HG02610 (cell line): ENCODE measurements at regions not wholly inside any gene's neighbourhood (a gene's known extent, or its start where the extent isn't known, plus 50 kb on each side); places are given as distances from the start of the nearest gene placed in this dataset.
"Not testable (repeated sequence)": the region's sequence is repeated elsewhere in the genome, so short reads cannot be mapped to it uniquely, and the experiment has no call there.

ENCODE experiments used
- ATAC-seq: cut with Tn5 transposase; IDR thresholded peaks from one replicate; pipeline ENCODE4 v1.9.1; 2021; ENCODE audit warnings: mild to moderate bottlenecking, moderate library complexity; ENCODE audit not compliant: unreplicated experiment

DNA sequence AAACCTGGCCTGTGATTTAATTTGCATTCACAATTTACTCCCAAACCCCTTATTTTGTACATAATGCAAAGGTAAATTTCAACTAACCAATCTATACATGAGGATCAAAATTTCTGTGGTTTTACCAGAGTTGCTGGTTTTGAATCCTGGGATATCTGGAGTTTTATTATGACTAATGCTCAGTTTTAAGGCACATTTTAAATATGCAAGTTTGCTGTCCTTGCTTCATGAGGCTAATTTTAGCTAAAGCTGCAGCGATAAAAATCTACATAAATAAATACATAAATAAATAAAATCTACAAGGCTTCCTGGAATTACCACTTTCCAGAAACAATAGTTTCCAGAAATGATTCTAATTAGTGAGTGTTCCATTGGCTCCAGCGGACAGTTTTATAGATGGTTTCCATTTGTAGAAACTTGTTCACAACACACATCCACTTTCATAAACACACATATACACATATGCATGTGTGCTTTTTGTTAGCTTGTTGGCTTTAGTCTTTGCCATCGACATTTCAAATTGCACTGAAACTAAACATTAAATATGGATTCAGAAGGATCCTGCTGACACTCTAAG is 339.5 kb upstream of the NRP1 start:
- ATAC-seq = no peak

GRCh38 chr10:33669904-33670303 is 335.4 kb upstream of the NRP1 start:
- ATAC-seq = no peak

GRCh38 chr10:33666686-33667480 is 332.4 kb upstream of the NRP1 start:
- ATAC-seq = no peak

GRCh38 chr10:33665501-33665900 is 331.0 kb upstream of the NRP1 start:
- no peak for ATAC-seq

DNA sequence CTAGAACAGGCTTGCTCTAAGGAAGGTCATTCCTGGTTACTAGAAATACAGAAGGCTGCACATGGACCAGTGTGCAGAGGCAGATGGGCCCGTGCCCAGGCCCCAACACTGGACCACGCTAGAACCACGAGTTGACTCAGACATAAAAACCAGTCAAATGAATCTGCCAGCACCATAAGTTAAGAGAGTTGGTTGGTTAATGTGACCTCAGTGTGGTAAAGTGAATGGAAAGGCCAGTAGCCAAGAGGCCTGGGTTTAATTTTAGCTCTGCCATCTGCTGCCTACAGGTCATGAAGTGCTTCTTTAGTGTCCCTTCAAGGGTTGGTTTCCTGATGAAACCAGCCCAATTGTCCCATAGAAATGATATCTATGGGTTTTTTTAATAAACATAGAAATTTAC is 329.6 kb upstream of the NRP1 start:
- ATAC-seq = no peak

- no peak for ATAC-seq
Measured at GRCh38 chr10:33661580-33662336, 327.3 kb upstream of the NRP1 start.

DNA sequence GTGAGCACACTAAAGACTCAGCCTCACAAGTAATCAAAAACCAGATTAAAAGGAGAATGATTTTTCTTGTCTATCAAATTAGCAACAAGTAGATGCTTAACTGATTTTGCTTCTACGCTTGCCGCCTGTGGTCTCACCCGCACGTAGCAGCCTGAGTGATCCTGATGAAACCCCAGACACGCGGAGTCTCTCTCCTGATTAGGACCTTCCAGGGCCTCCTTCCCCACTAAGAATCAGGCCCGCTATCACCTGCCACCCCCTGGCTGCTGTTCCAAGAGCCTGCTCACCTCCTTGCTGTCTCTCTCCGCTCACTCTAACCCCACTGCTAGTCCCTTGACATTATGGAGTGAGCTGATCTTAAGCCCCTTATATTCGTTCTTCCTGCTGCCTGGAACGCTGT is 325.9 kb upstream of the NRP1 start:
- no peak for ATAC-seq

GRCh38 chr10:33657913-33658312 is 323.4 kb upstream of the NRP1 start:
- no peak for ATAC-seq

DNA sequence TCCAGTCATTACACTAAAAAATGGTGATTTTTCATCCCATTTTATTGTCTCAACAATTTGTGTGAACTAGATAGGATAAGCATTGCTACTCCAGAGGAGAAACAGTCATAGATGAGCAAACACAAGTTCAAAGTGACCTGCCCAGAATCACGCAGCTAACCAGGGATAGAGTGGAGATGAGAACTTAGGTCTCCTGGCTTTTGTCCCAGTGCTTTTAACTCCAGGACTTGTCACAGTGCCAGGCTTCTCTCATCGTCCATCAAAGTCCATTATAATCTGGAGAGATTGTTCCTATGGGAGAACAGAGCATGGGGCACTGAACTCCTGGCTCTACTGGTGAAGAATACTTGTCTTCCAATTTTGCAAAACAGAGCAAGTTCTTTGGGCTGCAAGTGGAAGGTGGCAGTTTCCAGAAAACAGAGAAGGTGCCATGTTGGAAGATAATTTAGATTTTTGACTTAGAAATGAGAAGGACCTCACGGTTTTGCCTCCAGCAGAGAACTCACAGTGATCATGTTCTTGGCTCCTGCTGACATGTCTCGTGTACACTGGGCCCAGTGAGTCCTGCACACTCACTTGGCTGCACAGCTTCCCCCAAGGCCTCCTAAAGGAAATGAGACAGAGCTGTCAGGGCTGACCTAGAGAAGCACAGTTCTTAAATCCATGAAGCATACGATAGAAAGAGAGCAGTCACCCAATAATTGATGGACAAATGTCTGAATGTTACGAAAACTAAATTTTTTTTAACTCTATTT is 322.9 kb upstream of the NRP1 start:
- no peak for ATAC-seq

DNA sequence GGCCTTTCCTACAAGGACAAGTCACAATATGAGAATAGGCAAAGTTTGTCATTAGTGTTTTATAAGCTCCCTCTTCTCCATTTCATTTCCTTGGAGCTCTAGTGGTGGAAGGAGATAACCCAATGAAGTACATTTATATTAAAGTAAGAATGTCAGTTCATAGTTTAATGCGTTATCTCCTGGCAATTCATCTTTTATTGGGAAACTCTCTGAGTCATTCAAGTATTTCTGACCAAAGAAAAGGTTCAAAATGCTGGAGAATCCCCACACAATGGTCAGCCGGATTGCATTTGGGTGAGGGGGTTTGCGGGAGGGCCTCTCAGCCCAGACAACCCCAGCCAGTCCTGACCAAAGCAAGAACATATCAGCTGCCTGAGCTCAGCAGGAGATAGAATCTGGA is 321.5 kb upstream of the NRP1 start:
- no peak for ATAC-seq

- ATAC-seq = no peak
Measured at GRCh38 chr10:33655165-33655815, 320.8 kb upstream of the NRP1 start.

GRCh38 chr10:33653584-33654367 is 319.3 kb upstream of the NRP1 start:
- no peak for ATAC-seq

DNA sequence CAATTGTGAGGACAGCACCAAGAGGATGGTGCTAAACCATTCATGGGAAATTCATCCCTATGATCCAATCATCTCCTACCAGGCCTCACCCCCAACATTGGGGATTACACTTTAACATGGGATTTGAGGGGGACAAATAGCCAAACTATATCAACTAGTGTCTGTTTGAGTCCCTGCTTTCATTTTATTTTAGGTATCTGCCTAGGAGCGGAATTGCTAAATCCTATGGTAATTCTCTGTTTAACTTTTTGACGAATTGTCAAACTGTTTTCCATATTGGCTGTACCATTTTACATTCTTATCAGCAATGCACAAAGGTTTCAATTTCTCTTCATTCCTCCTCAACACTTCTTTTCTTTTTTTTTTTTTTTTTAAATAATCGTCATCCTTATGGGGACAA is 318.4 kb upstream of the NRP1 start:
- no peak for ATAC-seq

DNA sequence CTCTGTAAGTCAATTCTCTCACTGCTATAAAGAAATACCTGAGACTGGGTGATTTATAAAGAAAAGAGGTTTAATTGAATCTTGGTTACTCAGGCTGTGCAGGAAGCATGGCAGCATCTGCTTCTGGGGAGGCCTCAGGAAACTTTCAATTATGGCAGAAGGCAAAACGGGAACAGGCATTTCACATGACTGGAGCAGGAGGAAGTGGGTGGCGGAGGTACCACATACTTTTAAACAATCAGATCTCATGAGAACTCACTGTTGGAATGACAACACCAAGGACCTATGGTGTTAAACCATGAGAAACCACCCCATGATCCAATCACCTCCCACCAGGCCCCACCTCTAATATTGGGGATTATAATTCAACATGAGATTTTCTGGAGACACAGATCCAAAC is 315.7 kb upstream of the NRP1 start:
- not testable (repeated sequence) for ATAC-seq

- ATAC-seq = no peak
Measured at GRCh38 chr10:33643042-33643441, 308.6 kb upstream of the NRP1 start.

GRCh38 chr10:33638891-33639290 is 304.4 kb upstream of the NRP1 start:
- no peak for ATAC-seq

- no peak for ATAC-seq
Measured at GRCh38 chr10:33638374-33638773, 303.9 kb upstream of the NRP1 start.

DNA sequence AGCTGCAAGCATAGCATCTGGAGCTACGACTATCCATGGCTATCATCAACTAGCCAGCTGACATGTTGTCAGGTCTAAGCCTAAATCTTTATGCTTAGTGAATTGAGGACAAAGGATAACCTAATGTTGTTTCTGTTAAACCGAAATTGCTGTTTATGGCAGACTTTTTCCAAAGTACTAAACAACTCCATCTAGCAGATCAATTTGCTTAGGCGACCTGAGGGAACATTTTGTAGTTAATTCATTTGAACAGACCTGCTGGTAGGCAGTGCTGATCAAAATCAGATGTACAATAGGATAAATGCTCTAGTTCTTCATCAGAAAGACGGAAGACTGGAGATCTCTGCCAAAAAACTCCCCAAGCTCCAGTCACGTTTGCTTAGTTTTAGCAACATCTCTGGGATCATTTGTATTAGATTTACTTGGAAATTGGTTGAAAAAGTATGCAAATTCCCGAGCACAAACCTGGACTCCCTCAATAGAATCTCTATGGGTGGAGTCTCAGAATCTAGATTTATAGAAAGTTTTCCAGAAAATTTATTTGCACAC is 301.6 kb upstream of the NRP1 start:
- ATAC-seq = no peak

DNA sequence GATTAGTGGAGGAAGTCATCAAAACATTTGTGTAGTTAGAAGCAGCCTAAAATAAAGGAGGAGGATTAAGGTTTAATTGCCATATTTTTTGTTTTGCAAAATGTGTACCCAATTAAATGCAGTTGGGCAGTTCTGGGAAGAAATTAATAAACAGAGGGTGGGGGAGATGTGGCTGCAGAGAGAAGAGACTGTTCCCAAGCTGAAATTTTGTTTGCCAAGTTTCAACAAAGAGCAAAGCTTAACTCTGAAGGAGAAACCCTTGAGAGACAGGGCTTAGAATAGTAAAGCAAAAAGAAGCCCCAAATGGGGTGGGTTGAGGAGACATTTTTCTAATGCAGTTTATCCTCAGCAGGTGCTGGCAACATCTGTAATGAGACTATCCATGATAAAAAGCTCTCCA is 298.0 kb upstream of the NRP1 start:
- ATAC-seq = no peak

- ATAC-seq = no peak
Measured at GRCh38 chr10:33631991-33632390, 297.5 kb upstream of the NRP1 start.
